HS-5 (cell line): ENCODE measurements at regions not wholly inside any gene's neighbourhood (a gene's known extent, or its start where the extent isn't known, plus 50 kb on each side); places are given as distances from the start of the nearest gene placed in this dataset.

Source experiments
- DNase-seq: peaks from one replicate; pipeline ENCODE4 v3.0.0-alpha.2; 2012; ENCODE audit warnings: low read depth

DNA sequence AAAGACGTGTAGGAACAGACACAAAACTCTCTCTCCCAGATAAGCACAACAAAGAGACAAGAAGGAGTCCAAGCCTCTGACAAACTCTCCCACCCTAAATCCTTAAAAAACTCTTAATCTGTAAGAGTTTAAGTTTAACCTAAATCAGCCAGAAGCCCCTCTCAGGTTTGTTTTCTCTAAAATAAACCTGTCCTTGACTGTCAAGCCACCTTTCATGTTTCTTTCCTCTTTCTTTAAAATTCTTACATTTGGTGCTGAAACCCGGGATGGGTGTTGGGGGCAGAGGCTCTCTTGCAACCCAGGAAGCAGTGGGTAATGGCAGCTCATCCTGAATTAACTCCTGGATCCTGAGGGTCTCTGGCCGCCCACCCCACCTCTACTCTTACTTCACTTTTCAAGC is 107.8 kb upstream of the TENT5D start:
- no peak for DNase-seq

DNA sequence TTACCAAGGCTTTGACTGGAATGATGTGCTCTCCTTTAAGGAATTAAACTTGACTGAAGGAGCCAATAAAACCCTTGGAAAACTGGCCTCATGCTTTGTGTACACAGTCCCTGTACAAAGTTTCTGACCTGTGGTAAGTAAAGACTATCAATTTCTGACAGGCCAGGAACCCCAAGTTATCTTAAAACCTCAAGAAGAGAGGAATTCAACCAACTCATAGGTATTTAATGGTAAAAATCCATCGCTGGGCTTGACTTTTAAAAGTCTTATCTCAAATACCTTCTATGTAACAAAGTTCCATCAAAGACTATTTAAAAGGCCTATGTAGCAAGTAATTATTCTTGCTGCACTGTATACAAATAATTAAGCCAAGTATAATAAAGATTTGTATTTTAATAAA is 103.7 kb upstream of the TENT5D start:
- DNase-seq, result no peak

DNA sequence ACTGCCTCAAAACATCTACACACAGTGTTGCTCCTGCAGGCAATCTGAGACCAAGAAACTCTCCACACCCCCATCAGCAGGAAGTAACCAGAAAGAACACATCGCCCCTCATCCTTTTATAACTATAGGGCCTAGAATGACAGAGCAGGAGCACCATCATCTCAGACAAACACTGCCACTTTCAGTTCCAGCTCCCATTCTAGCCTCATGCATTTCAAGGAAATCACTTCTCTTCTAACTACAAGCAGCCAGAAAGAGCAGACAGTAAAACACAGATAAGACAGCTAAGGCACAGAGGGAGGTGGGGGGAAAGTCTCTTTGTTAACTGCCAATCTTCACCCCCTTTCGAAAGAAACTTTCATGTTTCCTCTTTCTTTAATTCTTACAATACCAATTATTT is 102.6 kb upstream of the TENT5D start:
- no peak for DNase-seq

DNA sequence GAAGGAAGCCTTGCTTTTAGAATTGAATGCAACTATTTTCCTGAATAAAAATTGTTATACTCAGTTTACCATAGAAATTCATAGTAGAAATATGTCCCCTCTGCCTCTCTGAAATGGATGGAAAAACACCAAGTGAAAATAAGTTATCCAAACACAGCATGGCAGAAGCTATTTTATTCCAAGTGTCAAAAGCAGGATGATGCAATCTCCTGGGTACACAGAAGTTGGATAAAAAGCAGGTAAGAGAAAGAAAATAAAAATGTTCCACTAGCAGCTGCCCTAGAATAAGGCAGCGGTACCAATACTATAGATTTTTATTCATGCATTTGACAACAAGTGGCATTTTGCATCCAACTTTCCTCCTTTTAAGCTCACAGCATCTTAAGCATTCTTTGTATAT is 89.0 kb upstream of the TENT5D start:
- DNase-seq, result no peak

DNA sequence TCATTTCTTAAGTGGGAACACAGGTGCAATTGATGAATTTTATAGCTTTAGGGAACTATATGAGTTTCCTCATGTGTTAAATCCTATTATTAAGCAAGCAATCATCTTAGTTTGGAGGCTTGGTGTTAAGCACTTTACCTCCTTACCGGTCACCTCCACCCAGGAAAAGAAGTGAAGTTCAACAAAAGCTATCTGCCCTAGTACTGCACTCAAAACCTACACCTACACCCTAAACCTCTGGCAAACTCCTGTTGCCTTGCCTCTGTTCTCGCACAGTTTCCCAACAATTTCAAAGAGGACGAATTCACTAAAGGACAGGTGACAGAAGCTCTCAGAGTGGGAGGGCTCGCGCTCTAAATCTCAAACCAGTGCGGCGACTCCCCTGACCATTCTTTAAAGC is 85.7 kb upstream of the TENT5D start:
- DNase-seq, result no peak

DNA sequence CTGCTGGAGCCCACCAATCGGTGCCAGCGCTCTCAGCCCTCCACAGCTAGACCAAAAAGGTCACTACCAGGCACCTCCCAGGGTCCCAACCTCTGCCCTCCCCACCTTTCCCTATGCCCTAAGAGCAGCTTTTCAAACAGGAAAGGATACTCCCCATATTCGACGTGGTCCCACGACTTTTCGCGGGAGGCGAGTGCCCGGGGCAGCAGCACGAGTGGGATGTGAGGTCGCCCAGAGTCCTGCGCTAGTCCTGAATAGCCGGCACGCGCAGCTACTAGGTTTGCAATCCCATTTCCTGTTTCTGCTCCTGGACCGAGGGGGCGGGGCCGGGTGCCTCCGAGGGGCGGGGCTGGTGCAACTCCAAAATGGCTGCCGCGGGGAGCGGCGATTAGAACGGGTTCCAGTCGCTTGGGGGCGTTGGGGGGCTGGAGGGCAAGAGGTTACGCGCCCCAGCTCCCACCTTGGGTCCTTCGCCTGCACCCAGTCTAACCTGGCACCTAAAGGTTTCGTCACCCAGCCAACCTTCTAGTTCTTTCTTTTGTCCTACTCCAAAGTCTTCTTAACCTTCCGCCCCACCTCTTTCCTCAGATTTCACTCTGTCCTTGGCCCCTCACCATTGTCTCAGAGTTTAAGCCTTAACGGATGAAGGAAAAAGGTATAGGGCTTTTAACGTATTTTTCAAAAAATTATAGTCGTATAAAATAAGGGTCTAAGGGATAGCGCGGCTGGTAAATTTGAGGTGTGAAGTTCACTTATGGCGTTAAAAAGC is 85.0 kb upstream of the TENT5D start:
- DNase-seq, result no peak

DNA sequence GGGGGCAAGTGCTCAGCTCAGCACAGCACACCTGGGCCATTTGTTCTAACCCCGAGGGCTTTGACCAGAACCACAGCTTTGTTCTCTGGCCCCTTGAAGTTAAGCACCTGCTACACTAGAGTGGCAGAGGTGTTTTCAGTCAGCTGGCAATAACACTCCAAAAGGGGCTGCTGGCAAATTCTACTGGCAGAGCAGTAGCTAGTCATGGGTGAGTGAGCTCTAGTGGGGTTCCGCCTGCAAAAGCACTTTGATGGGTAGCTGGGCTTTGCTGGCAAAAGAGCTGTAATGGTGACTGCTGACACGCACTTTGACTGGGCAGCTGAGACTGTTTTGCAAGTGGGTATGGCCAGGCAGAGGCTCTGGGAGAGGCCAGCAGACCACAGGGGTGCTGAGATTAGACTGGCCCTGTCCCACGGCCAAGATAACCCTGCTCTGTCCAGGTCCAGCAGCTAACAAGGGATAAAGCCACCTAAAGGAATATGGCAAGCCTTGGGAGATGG is 65.2 kb upstream of the TENT5D start:
- no peak for DNase-seq
